HepG2 (cell line): ENCODE measurements at regions not wholly inside any gene's neighbourhood (a gene's known extent, or its start where the extent isn't known, plus 50 kb on each side); places are given as distances from the start of the nearest gene placed in this dataset.

Experiments
- ATAC-seq: fragments of 200-7000 bp; cut with Tn5 transposase; 3 replicates; pipeline ENCODE4 v1.9.1; 2020; ENCODE audit warnings: mild to moderate bottlenecking, moderate library complexity
- BruUV-seq: library from RNA; stranded (reverse); fragments of 400-500 nt; replicated peaks from 2 replicates; lab custom pipeline; 2021; lab: Mats Ljungman, UMichigan
- CTCF ChIA-PET: fragments of 300-600 bp; formaldehyde crosslinking; extraction: SDS; loops from one replicate; lab custom pipeline; 2021; ENCODE audit warnings: low total read pairs, inconsistent platforms, low intra/inter-chr PET ratio; lab: Yijun Ruan, JAX
- POLR2A ChIA-PET: fragments of 350-600 bp; sonication (Branson Sonifier 250); formaldehyde crosslinking; loops from one replicate; lab custom pipeline; 2020; ENCODE audit warnings: antibody characterized with exemption, inconsistent platforms; lab: Yijun Ruan, JAX
- DNase-seq: peaks from one replicate; pipeline ENCODE4 v3.0.0-alpha.2; 2015; ENCODE audit warnings: low spot score
- FAIRE-seq: peaks from 3 replicates; lab custom pipeline; 2011; peaks lifted over from hg19 to GRCh38; lab: Jason Lieb, UNC
- H2AFZ ChIP-seq: one replicate; pipeline ENCODE4 v1.6.1; 2011; ENCODE audit warnings: low read length, inconsistent platforms
- H3K27ac ChIP-seq: fragments of 300-600 bp; 3 replicates; pipeline ENCODE4 v1.8.0; 2011; ENCODE audit warnings: mixed run types, mild to moderate bottlenecking, mixed read lengths, low read length, inconsistent platforms; ENCODE audit not compliant: insufficient read depth; ENCODE audit errors: extremely low read length
- H3K27me3 ChIP-seq, 2 experiments: fragments of 200-600 bp in 1 of 2; 2 replicates in 1 of 2; 3 replicates in 1 of 2; pipeline versions ENCODE4 v1.6.0 to v1.8.0; 2011; ENCODE audit warnings: low read length in 2 of 2, mild to moderate bottlenecking in 2 of 2, moderate library complexity in 2 of 2, inconsistent platforms in 1 of 2; ENCODE audit not compliant: insufficient read depth in 2 of 2, control insufficient read depth in 1 of 2
- H3K36me3 ChIP-seq, 2 experiments: fragments of 200-600 bp in 1 of 2; replicated peaks in 1 of 2; 2 replicates in 1 of 2; 3 replicates in 1 of 2; pipeline versions ENCODE4 v1.5.1 to v1.8.0; 2011; ENCODE audit warnings: low read length in 2 of 2, inconsistent platforms in 1 of 2; ENCODE audit not compliant: insufficient read depth in 2 of 2, control insufficient read depth in 1 of 2
- H3K4me1 ChIP-seq: 2 replicates; pipeline ENCODE4 v1.5.1; 2012; ENCODE audit warnings: low read length, inconsistent platforms; ENCODE audit not compliant: insufficient read depth
- H3K4me2 ChIP-seq: 2 replicates; pipeline ENCODE4 v1.6.0; 2011; ENCODE audit warnings: low read depth, low read length, inconsistent platforms
- H3K4me3 ChIP-seq, 3 experiments: fragments of 200-600 bp in 1 of 3; sonication (generic), shearing (Covaris generic) in 1 of 3; replicated peaks in 1 of 3; 2 replicates each; pipeline ENCODE4 v1.5.1; 2011 to 2016; ENCODE audit warnings: low read length in 3 of 3, inconsistent platforms in 2 of 3, low read depth in 2 of 3, mild to moderate bottlenecking in 2 of 3, control low read depth in 1 of 3, mixed read lengths in 1 of 3; ENCODE audit not compliant: insufficient read depth in 1 of 3
- H3K79me2 ChIP-seq: one replicate; pipeline ENCODE4 v1.6.1; 2011; ENCODE audit warnings: low read length, inconsistent platforms; ENCODE audit not compliant: insufficient read depth
- H3K9ac ChIP-seq: 2 replicates; pipeline ENCODE4 v1.6.0; 2011; ENCODE audit warnings: mild to moderate bottlenecking, low read depth, low read length, inconsistent platforms; ENCODE audit not compliant: insufficient read depth
- H3K9me3 ChIP-seq: 2 replicates; pipeline ENCODE4 v1.5.1; 2012; ENCODE audit warnings: mild to moderate bottlenecking, low read length
- H4K20me1 ChIP-seq: 2 replicates; pipeline ENCODE4 v1.6.0; 2011; ENCODE audit warnings: inconsistent platforms, mild to moderate bottlenecking, low read length, moderate library complexity; ENCODE audit not compliant: insufficient read depth
- AKAP8 ChIP-seq: sonication (generic); formaldehyde crosslinking; IDR thresholded peaks from 2 replicates; pipeline ENCODE4 v1.5.1; 2020; ENCODE audit warnings: mild to moderate bottlenecking, missing genetic modification reagents
- ATF3 ChIP-seq: sonication (generic); formaldehyde crosslinking; IDR thresholded peaks from 2 replicates; pipeline ENCODE4 v1.4.0; 2020; ENCODE audit warnings: missing genetic modification reagents
- KDM2A ChIP-seq: sonication (generic); formaldehyde crosslinking; IDR thresholded peaks from 2 replicates; pipeline ENCODE4 v1.4.0; 2020; ENCODE audit warnings: low read depth, missing genetic modification reagents, borderline replicate concordance
- MTA3 ChIP-seq: sonication (generic); formaldehyde crosslinking; IDR thresholded peaks from 2 replicates; pipeline ENCODE4 v1.4.0; 2020; ENCODE audit warnings: missing genetic modification reagents
- NKX3-1 ChIP-seq: sonication (generic); formaldehyde crosslinking; IDR thresholded peaks from 2 replicates; pipeline ENCODE4 v1.5.0; 2020; ENCODE audit warnings: missing genetic modification reagents
- PRMT3 ChIP-seq: sonication (generic); formaldehyde crosslinking; IDR thresholded peaks from 2 replicates; pipeline ENCODE4 v1.8.1; 2022; ENCODE audit warnings: low read depth, mild to moderate bottlenecking, moderate library complexity, missing genetic modification reagents, borderline replicate concordance
- STAT5B ChIP-seq: sonication (generic); formaldehyde crosslinking; IDR thresholded peaks from 2 replicates; pipeline ENCODE4 v1.4.0; 2020; ENCODE audit warnings: missing genetic modification reagents
- TEAD3 ChIP-seq: optimal IDR thresholded peaks from 2 replicates; pipeline ENCODE3; 2016; ENCODE audit warnings: borderline replicate concordance
- ZFP1 ChIP-seq: IDR thresholded peaks from 2 replicates; pipeline ENCODE4 v1.6.1; 2016
- ZNF446 ChIP-seq: sonication (generic); formaldehyde crosslinking; IDR thresholded peaks from 2 replicates; pipeline ENCODE4 v1.5.0; 2020; ENCODE audit warnings: mild to moderate bottlenecking, missing genetic modification reagents
- ZNF615 ChIP-seq: sonication (generic); formaldehyde crosslinking; IDR thresholded peaks from 2 replicates; pipeline ENCODE4 v1.5.0; 2020; ENCODE audit warnings: mild to moderate bottlenecking, missing genetic modification reagents, borderline replicate concordance
- WGBS: methylation state at CpG from one replicate; pipeline ENCODE4 v1.1.6; 2017; ENCODE audit warnings: low lambda C conversion rate; 5-methylcytosine and 5-hydroxymethylcytosine counted together
- in situ Hi-C: cut with HindIII; loops from 2 replicates; pipeline ENCODE4 v1.10.0; 2017; ENCODE audit warnings: low pct_unique_long_range_greater_than_20kb; ENCODE audit not compliant: extremely low pct_ligation_motif_present
- intact Hi-C: fragments of 100-400 bp; cut with micrococcal nuclease; formaldehyde crosslinking; loops from one replicate; pipeline ENCODE4 v1.10.0; 2022; ENCODE audit not compliant: unreplicated experiment
- TF ChIP-seq, protein P1 (sequence below): sonication (generic); formaldehyde crosslinking; IDR thresholded peaks from 2 replicates; pipeline ENCODE4 v1.8.0; 2023; ENCODE audit warnings: mild to moderate bottlenecking, missing genetic modification reagents
- TF ChIP-seq, protein P2 (sequence below): sonication (generic); formaldehyde crosslinking; IDR thresholded peaks from 2 replicates; pipeline ENCODE4 v1.9.0; 2021; ENCODE audit warnings: missing genetic modification reagents, borderline replicate concordance
- TF ChIP-seq, protein P3 (sequence below): sonication (generic); formaldehyde crosslinking; IDR thresholded peaks from 2 replicates; pipeline ENCODE4; 2020; ENCODE audit warnings: missing genetic modification reagents, mild to moderate bottlenecking, borderline replicate concordance

DNA sequence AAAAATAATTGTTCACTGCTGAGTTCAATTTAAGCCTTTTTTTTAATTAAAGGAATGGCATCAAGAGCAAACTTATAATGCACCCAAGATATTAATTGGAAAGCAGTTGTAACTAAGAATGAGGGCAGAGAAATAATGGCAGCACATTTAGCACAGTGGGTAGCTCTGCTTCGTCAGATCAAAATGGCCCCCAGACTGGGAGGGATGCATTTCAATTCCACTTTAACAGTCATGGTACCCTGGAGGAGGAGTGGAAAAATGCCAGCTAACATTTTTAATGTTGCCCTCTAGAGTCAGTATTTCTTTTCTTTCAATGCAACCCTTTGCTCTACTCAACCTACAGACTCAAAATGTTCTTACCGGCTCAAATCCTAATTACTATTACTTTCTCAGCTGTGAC lies 504.8 kb upstream of the SETBP1 start:
- BruUV-seq, result no TSS peak
- Histone ChIP-seq H3K27me3 (no peaks in the 10 kb centered on the region), H3K27ac (no peak overlapping the region), H3K4me3 (no peak overlapping the region), H2AFZ (no peak overlapping the region), H3K9me3 (peaks cover 40% of the 10 kb centered on the region), H3K79me2 (no peaks in the 10 kb centered on the region), H3K36me3 (no peaks in the 10 kb centered on the region), H3K9ac (no peak overlapping the region), H4K20me1 (no peaks in the 10 kb centered on the region), H3K4me1 (no peaks in the 10 kb centered on the region), H3K4me2 (no peak overlapping the region)
- ChIA-PET CTCF (no interaction called here), POLR2A (no interaction called here)
- 0% methylated on average over 2 of the region's 2 CpGs for WGBS
- in situ Hi-C loops (no loop called here), intact Hi-C loops (no loop called here)
- FAIRE-seq (no peak), ATAC-seq (no peak), DNase-seq (no peak)
- TF ChIP-seq AKAP8 (CRISPR knock-in tag) (no peak), NKX3-1 (CRISPR knock-in tag) (no peak), PRMT3 (no peak), STAT5B (CRISPR knock-in tag) (no peak)
- TF ChIP-seq, protein P1, sequence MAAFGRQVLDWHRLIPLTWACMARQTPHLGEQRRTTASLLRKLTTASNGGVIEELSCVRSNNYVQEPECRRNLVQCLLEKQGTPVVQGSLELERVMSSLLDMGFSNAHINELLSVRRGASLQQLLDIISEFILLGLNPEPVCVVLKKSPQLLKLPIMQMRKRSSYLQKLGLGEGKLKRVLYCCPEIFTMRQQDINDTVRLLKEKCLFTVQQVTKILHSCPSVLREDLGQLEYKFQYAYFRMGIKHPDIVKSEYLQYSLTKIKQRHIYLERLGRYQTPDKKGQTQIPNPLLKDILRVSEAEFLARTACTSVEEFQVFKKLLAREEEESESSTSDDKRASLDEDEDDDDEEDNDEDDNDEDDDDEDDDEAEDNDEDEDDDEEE (CRISPR knock-in tag), result no peak

DNA sequence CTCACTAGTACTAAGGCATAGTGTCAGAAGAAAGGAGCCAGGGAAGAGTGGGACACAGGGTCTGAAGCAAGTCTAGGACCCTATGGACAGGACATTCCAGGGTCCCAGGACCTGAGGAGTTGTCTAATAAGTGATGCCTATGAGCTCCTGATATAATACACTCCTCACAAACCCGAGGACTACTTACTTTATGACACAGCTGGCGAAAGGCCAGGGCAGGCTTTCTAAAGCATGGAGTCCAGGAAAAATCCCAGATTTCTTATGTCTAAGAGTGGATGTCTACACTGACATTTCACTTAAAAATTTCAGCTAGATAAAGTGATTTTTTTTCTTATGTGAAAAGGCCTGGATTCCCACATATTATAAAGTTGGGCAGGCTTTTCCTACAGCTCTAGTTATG lies 502.2 kb upstream of the SETBP1 start:
- Histone ChIP-seq H3K36me3 (no peaks in the 10 kb centered on the region), H3K27ac (no peak overlapping the region), H4K20me1 (no peaks in the 10 kb centered on the region), H3K4me3 (no peak overlapping the region), H3K4me2 (no peak overlapping the region), H2AFZ (no peak overlapping the region), H3K4me1 (no peaks in the 10 kb centered on the region), H3K79me2 (no peaks in the 10 kb centered on the region), H3K9ac (no peak overlapping the region), H3K9me3 (peaks cover 30% of the 10 kb centered on the region), H3K27me3 (no peaks in the 10 kb centered on the region)
- in situ Hi-C loops (no loop called here), intact Hi-C loops (no loop called here)
- no peak for DNase-seq
- POLR2A ChIA-PET, result no interaction called here
- FAIRE-seq, result no peak
- ATAC-seq, result no peak
- WGBS, result 0% methylated on average over 1 of the region's 2 CpGs
- no TSS peak for BruUV-seq
- CTCF ChIA-PET, result no interaction called here
- TF ChIP-seq MTA3 (CRISPR knock-in tag) (no peak), KDM2A (CRISPR knock-in tag) (no peak), TEAD3 (CRISPR knock-in tag) (no peak), ATF3 (CRISPR knock-in tag) (no peak), ZFP1 (CRISPR knock-in tag) (no peak), ZNF446 (CRISPR knock-in tag) (no peak), ZNF615 (CRISPR knock-in tag) (no peak)
- TF ChIP-seq, protein P2, sequence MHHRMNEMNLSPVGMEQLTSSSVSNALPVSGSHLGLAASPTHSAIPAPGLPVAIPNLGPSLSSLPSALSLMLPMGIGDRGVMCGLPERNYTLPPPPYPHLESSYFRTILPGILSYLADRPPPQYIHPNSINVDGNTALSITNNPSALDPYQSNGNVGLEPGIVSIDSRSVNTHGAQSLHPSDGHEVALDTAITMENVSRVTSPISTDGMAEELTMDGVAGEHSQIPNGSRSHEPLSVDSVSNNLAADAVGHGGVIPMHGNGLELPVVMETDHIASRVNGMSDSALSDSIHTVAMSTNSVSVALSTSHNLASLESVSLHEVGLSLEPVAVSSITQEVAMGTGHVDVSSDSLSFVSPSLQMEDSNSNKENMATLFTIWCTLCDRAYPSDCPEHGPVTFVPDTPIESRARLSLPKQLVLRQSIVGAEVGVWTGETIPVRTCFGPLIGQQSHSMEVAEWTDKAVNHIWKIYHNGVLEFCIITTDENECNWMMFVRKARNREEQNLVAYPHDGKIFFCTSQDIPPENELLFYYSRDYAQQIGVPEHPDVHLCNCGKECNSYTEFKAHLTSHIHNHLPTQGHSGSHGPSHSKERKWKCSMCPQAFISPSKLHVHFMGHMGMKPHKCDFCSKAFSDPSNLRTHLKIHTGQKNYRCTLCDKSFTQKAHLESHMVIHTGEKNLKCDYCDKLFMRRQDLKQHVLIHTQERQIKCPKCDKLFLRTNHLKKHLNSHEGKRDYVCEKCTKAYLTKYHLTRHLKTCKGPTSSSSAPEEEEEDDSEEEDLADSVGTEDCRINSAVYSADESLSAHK (CRISPR knock-in tag), result no peak
- TF ChIP-seq, protein P3, sequence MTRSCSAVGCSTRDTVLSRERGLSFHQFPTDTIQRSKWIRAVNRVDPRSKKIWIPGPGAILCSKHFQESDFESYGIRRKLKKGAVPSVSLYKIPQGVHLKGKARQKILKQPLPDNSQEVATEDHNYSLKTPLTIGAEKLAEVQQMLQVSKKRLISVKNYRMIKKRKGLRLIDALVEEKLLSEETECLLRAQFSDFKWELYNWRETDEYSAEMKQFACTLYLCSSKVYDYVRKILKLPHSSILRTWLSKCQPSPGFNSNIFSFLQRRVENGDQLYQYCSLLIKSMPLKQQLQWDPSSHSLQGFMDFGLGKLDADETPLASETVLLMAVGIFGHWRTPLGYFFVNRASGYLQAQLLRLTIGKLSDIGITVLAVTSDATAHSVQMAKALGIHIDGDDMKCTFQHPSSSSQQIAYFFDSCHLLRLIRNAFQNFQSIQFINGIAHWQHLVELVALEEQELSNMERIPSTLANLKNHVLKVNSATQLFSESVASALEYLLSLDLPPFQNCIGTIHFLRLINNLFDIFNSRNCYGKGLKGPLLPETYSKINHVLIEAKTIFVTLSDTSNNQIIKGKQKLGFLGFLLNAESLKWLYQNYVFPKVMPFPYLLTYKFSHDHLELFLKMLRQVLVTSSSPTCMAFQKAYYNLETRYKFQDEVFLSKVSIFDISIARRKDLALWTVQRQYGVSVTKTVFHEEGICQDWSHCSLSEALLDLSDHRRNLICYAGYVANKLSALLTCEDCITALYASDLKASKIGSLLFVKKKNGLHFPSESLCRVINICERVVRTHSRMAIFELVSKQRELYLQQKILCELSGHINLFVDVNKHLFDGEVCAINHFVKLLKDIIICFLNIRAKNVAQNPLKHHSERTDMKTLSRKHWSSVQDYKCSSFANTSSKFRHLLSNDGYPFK (CRISPR knock-in tag), result no peak
